ENCODE measurements at regions not wholly inside any gene's neighbourhood (a gene's known extent, or its start where the extent isn't known, plus 50 kb on each side); places are given as distances from the start of the nearest gene placed in this dataset.

GRCh38 chr7:106179256-106179655 lies 67.1 kb upstream of the SYPL1 start:
- Histone ChIP-seq H3K18ac (ENCODE audit: insufficient read length, low read depth, low read length) (no peak overlapping the region), H4K91ac (ENCODE audit: insufficient read length, low read depth, low read length) (no peak overlapping the region), H2BK5ac (ENCODE audit: insufficient read length, low read length) (no peak overlapping the region), H3K9ac (ENCODE audit: extremely low read depth, insufficient read length, low read length) (no peak overlapping the region), H3K56ac (ENCODE audit: insufficient read length, low read depth, low read length) (no peak overlapping the region), H2BK12ac (ENCODE audit: insufficient read length, low read depth, low read length) (no peak overlapping the region), H3K4ac (ENCODE audit: low read depth, low read length) (no peak overlapping the region), H3K4me1 (ENCODE audit: insufficient read depth, low read length) (peaks cover 6% of the 10 kb centered on the region; the same call in 1 of the 2 replicates), H4K20me1 (ENCODE audit: control insufficient read depth, insufficient read depth, insufficient read length) (no peaks in the 10 kb centered on the region), H3K23ac (ENCODE audit: insufficient read length, low read depth, low read length) (no peak overlapping the region), H3K4me2 (ENCODE audit: insufficient read depth, insufficient read length, low read length) (no peak overlapping the region), H3K14ac (ENCODE audit: insufficient read depth, low read length) (no peak overlapping the region), H2AFZ (ENCODE audit: low read length) (no peak overlapping the region), H3T11ph (ENCODE audit: low read length) (no peak overlapping the region), H4K5ac (ENCODE audit: insufficient read length, low read depth, low read length) (no peak overlapping the region), H2AK5ac (ENCODE audit: insufficient read length, low read length) (no peak overlapping the region), H2BK120ac (ENCODE audit: low read depth, low read length, poor library complexity, severe bottlenecking) (no peak overlapping the region), H3K9me3 (ENCODE audit: control insufficient read depth, low read depth, low read length) (no peaks in the 10 kb centered on the region), H3K27ac (ENCODE audit: insufficient read length, low read depth, low read length) (no peak overlapping the region), H3K23me2 (ENCODE audit: insufficient read length, low read depth, low read length, poor library complexity, severe bottlenecking) (no peaks in the 10 kb centered on the region), H2BK15ac (ENCODE audit: low read depth, low read length) (no peak overlapping the region), H2BK20ac (ENCODE audit: low read depth, low read length, poor library complexity, severe bottlenecking) (no peak overlapping the region), H3K79me2 (ENCODE audit: insufficient read depth, low read length) (no peaks in the 10 kb centered on the region), H3K27me3 (ENCODE audit: insufficient read depth, low read length) (no peaks in the 10 kb centered on the region), H4K8ac (replicated peaks; ENCODE audit: insufficient read length, low read depth, low read length) (no peak overlapping the region), H3K79me1 (ENCODE audit: insufficient read depth, low read depth, low read length, poor library complexity, severe bottlenecking) (no peaks in the 10 kb centered on the region)
- no peak overlapping the region for H3K27ac Mint-ChIP-seq
- DNase-seq: no peak
- no CpG with 5 or more reads among the region's 4 CpGs for WGBS (ENCODE audit: extremely low coverage, insufficient read length, low lambda C conversion rate)
- H3K9me3 Mint-ChIP-seq: no peaks in the 10 kb centered on the region; a peak in 2 of 5 replicates
- peaks cover 2% of the 10 kb centered on the region; the same call in 1 of the 2 replicates for H3K27me3 Mint-ChIP-seq (ENCODE audit: low read depth)
- peaks cover 0 to 5% (median 0%) of the 10 kb centered on the region in 3 experiments; a peak in 1 of 7 replicates for H3K36me3 Mint-ChIP-seq (ENCODE audit: insufficient read depth in 1 of 3, low read depth in 3 of 3)
- no peak overlapping the region for H3K4me3 Mint-ChIP-seq
- no peak for TF ChIP-seq CTCF (conservative IDR thresholded peaks at IDR 0.05)
- peaks cover 27 to 30% of the 10 kb centered on the region in 2 experiments for H3K4me1 Mint-ChIP-seq
